Transverse colon (tissue), 4 donors: ENCODE measurements at regions not wholly inside any gene's neighbourhood (a gene's known extent, or its start where the extent isn't known, plus 50 kb on each side); places are given as distances from the start of the nearest gene placed in this dataset.

ENCODE experiments used
- DNase-seq: peaks from one replicate; pipeline ENCODE4 v3.0.0-alpha.2; 2019
- H3K27ac ChIP-seq, 4 donors: fragments of 200-600 bp; sonication (generic); 2 replicates each; pipeline ENCODE4 v1.5.1; 2016 to 2018; ENCODE audit warnings: inconsistent platforms in 4 of 4
- H3K27me3 ChIP-seq: fragments of 200-600 bp; sonication (generic); 2 replicates; pipeline ENCODE4 v1.5.1; 2017; ENCODE audit warnings: inconsistent platforms
- H3K36me3 ChIP-seq, 4 donors: fragments of 200-600 bp; sonication (generic); 2 replicates each; pipeline ENCODE4 v1.5.1; 2017 to 2019; ENCODE audit warnings: inconsistent platforms in 4 of 4
- H3K4me1 ChIP-seq, 4 donors: fragments of 200-600 bp; sonication (generic); 2 replicates each; pipeline ENCODE4 v1.5.1; 2017 to 2020; ENCODE audit warnings: inconsistent platforms in 4 of 4
- H3K4me3 ChIP-seq, 4 donors: fragments of 200-600 bp; sonication (generic); 1 replicate in 1 of 4; 2 replicates in 3 of 4; pipeline versions ENCODE4 v1.5.1 to v1.6.1; 2017 to 2019; ENCODE audit warnings: inconsistent platforms in 4 of 4
- H3K9me3 ChIP-seq, 2 donors: fragments of 200-600 bp; sonication (generic); 2 replicates each; pipeline ENCODE4 v1.5.1; 2017 to 2019; ENCODE audit warnings: inconsistent platforms in 2 of 2
- EP300 ChIP-seq: sonication (generic); formaldehyde crosslinking; IDR thresholded peaks from one replicate; pipeline ENCODE4 v1.6.1; 2017; ENCODE audit warnings: antibody characterized with exemption, low read depth
- POLR2A ChIP-seq: fragments of 450-650 bp; IDR thresholded peaks from one replicate; pipeline ENCODE4 v1.6.1; 2016; ENCODE audit warnings: antibody characterized with exemption, mild to moderate bottlenecking, moderate library complexity
- POLR2AphosphoS5 ChIP-seq, 3 donors: sonication (generic); formaldehyde crosslinking; IDR thresholded peaks; one replicate each; pipeline ENCODE4 v1.6.1; 2016; ENCODE audit warnings: antibody characterized with exemption in 3 of 3
- WGBS, 2 donors: methylation state at CpG; one replicate each; pipeline ENCODE4 v1.1.5; 2018; ENCODE audit warnings: low coverage in 1 of 2; 5-methylcytosine and 5-hydroxymethylcytosine counted together
- in situ Hi-C, 4 donors: fragments of 200-750 bp; cut with MboI; loops; one replicate each; pipeline versions ENCODE4 v1.15.0 to v1.15.1; 2017; ENCODE audit warnings: low sequenced_read_pairs in 3 of 4, low pct_ligation_motif_present in 1 of 4, low pct_unique_long_range_greater_than_20kb in 1 of 4
- intact Hi-C: fragments of 100-400 bp; cut with DNase I; formaldehyde crosslinking; loops from one replicate; pipeline ENCODE4 v1.15.1; 2023; ENCODE audit warnings: low total_unique reads
- TF ChIP-seq, protein P1 (sequence below), 5 experiments: fragments of 200-600 bp in 3 of 5; fragments of 450-650 bp in 2 of 5; sonication (generic) in 3 of 5; IDR thresholded peaks; 1 replicate in 2 of 5; 2 replicates in 3 of 5; pipeline ENCODE4 v1.5.1; 2016 to 2017; ENCODE audit warnings: antibody characterized with exemption in 5 of 5, inconsistent platforms in 3 of 5, mild to moderate bottlenecking in 2 of 5, moderate library complexity in 1 of 5

DNA sequence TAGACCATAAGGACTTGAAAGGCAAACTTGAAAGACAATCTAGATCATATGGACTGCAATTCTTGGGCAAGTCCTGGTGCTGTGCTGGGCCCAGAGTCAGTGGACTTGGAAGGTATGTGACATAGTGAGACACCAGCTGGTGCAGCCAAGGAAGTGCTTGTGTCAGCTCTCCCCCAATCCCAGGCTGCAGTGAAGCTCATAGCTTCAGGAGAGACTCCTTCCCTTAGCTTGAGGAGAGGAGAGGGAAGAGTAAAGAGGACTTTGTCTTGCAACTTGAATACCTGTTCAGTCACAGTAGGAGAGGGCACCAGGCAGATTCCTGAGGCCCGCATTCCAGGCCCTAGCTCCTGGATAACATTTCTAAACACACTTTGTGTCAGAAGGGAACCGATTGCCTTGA lies 127.4 kb upstream of the ZPLD1 start:
- no peaks in the 10 kb centered on the region for H3K9me3 ChIP-seq
- no peaks in the 10 kb centered on the region for H3K4me1 ChIP-seq
- H3K27me3 ChIP-seq, result no peaks in the 10 kb centered on the region
- 80 to 85% methylated on average over 1 to 2 of the region's 2 CpGs for WGBS, 2 donors
- no peak for DNase-seq
- TF ChIP-seq POLR2A (no peak), EP300 (no peak), POLR2AphosphoS5 (IDR thresholded peaks at IDR 0.05) (no peak)
- TF ChIP-seq, protein P1, sequence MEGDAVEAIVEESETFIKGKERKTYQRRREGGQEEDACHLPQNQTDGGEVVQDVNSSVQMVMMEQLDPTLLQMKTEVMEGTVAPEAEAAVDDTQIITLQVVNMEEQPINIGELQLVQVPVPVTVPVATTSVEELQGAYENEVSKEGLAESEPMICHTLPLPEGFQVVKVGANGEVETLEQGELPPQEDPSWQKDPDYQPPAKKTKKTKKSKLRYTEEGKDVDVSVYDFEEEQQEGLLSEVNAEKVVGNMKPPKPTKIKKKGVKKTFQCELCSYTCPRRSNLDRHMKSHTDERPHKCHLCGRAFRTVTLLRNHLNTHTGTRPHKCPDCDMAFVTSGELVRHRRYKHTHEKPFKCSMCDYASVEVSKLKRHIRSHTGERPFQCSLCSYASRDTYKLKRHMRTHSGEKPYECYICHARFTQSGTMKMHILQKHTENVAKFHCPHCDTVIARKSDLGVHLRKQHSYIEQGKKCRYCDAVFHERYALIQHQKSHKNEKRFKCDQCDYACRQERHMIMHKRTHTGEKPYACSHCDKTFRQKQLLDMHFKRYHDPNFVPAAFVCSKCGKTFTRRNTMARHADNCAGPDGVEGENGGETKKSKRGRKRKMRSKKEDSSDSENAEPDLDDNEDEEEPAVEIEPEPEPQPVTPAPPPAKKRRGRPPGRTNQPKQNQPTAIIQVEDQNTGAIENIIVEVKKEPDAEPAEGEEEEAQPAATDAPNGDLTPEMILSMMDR (IDR thresholded peaks at IDR 0.05), result no peak
- no peaks in the 10 kb centered on the region for H3K36me3 ChIP-seq
- H3K27ac ChIP-seq, result no peak overlapping the region
- no peak overlapping the region for H3K4me3 ChIP-seq
- in situ Hi-C loops (no loop called here), intact Hi-C loops (no loop called here)

DNA sequence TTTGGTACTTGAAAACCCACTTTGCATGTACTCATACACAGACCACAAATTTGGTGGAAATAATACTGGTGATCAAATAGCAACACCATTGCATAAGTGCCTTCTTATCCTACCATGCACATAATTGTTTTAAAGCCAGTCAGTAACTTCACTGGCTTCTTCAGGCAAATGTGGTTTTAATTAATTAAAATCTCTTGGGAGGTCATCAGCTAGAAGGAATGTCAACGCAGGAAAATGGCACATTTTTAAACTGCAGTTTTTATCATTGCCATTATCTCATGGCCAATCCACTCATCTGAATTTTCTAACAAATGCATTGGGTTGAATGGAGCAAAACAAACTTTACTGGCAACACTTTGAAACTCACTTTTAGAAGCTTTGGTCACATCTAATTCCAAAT lies 105.7 kb upstream of the ZPLD1 start:
- intact Hi-C loops, result no loop called here
- in situ Hi-C loops, result no loop called here
- Histone ChIP-seq H3K4me1 (no peaks in the 10 kb centered on the region), H3K4me3 (no peak overlapping the region), H3K9me3 (no peaks in the 10 kb centered on the region), H3K27me3 (no peaks in the 10 kb centered on the region), H3K27ac (no peak overlapping the region), H3K36me3 (no peaks in the 10 kb centered on the region)
- WGBS, 2 donors, result 82 to 87% methylated on average over 1 of the region's 1 CpG
- TF ChIP-seq POLR2A, result no peak
- no peak for DNase-seq

DNA sequence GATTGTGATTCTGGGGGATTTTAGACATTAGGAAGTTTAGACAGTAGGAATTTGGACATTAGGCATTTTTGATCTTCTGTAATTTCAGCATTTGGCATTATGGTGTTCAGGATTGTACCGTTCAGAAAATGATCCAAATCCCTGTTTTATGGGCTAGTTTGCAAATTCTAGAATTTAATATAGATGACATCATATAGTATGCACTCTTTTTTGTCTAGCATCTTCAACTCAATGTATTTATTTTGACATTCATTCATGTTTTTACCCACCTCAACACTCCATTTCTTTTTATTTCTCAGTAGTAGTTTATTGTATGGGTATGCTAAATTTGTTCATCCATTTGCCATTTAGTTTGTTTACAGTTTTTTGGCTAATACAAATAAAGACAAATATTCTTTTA lies 105.3 kb upstream of the ZPLD1 start:
- Histone ChIP-seq H3K4me1 (no peaks in the 10 kb centered on the region), H3K36me3 (no peaks in the 10 kb centered on the region), H3K9me3 (no peaks in the 10 kb centered on the region), H3K27ac (no peak overlapping the region), H3K4me3 (no peak overlapping the region), H3K27me3 (no peaks in the 10 kb centered on the region)
- WGBS, 2 donors, result 89 to 92% methylated on average over 1 of the region's 1 CpG
- no peak for DNase-seq
- no peak for TF ChIP-seq POLR2A
- no peak for TF ChIP-seq EP300
- TF ChIP-seq, protein P1 (IDR thresholded peaks at IDR 0.05), result no peak
- TF ChIP-seq POLR2AphosphoS5 (IDR thresholded peaks at IDR 0.05), result no peak
- intact Hi-C loops, result no loop called here
- in situ Hi-C loops, result no loop called here

DNA sequence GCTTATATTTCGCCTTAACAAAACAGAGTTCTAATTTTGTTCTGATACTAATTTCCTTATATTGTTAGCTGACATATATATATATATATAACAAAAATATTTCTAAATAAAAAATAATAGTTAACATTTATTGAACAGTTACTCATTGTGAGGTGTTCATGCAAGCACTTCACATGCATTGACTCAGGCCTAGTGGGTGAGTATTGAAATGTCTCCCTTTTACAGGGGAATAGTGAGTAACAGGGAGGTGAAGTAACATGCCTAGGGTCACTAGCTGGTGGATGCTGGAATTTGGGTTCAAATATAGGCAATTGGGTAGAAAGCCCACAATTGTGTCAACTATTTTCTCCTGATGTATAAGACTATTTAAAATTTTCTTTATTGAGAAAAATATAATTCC lies 102.6 kb upstream of the ZPLD1 start:
- TF ChIP-seq POLR2A, result no peak
- TF ChIP-seq POLR2AphosphoS5 (IDR thresholded peaks at IDR 0.05), result no peak
- TF ChIP-seq, protein P1 (IDR thresholded peaks at IDR 0.05), result no peak
- no peak for TF ChIP-seq EP300
- Histone ChIP-seq H3K4me1 (no peaks in the 10 kb centered on the region), H3K36me3 (no peaks in the 10 kb centered on the region), H3K27me3 (no peaks in the 10 kb centered on the region), H3K4me3 (no peak overlapping the region), H3K27ac (no peak overlapping the region), H3K9me3 (no peaks in the 10 kb centered on the region)
- 83 to 89% methylated on average over 1 of the region's 1 CpG for WGBS, 2 donors
- in situ Hi-C loops (no loop called here), intact Hi-C loops (no loop called here)
- no peak for DNase-seq

DNA sequence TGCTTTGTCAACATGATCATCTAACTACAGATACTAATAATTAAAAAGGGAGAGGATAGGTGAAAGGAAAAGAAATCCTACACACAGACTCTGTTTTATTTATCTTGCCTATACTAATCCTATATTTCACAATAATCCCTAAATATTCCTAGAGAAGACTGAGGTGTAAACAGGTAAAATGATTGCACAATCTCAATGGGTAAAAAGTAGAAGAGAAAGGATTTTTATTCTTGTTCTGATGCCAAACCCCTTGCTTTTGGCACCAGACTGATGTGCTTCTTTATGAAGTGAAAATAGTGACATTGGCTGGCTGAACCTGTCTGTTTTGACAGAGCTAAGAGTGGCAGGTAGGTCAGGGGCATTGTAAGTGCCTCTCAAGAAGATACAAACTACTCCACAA lies 101.9 kb upstream of the ZPLD1 start:
- no peak overlapping the region for H3K4me3 ChIP-seq
- H3K27ac ChIP-seq, result no peak overlapping the region
- no peaks in the 10 kb centered on the region for H3K4me1 ChIP-seq
- no peaks in the 10 kb centered on the region for H3K9me3 ChIP-seq
- H3K36me3 ChIP-seq, result no peaks in the 10 kb centered on the region
- no peak for DNase-seq
- intact Hi-C loops, result no loop called here
- TF ChIP-seq POLR2A, result no peak
- TF ChIP-seq POLR2AphosphoS5 (IDR thresholded peaks at IDR 0.05), result no peak
- no peak for TF ChIP-seq EP300
- TF ChIP-seq, protein P1 (IDR thresholded peaks at IDR 0.05), result no peak
- H3K27me3 ChIP-seq, result no peaks in the 10 kb centered on the region
- in situ Hi-C loops, result no loop called here
